NCI-H1694 treated with DMSO at 0.1 percent for 48 hours (cell line): ENCODE measurements at regions not wholly inside any gene's neighbourhood (a gene's known extent, or its start where the extent isn't known, plus 50 kb on each side); places are given as distances from the start of the nearest gene placed in this dataset.
"Not testable (repeated sequence)": the region's sequence is repeated elsewhere in the genome, so short reads cannot be mapped to it uniquely, and the experiment has no call there.

Source experiments
- DNase-seq: peaks from one replicate; lab custom pipeline; 2025; lab: John Stamatoyannopoulos, UW

- no peak for DNase-seq
Observed at GRCh38 chr12:97801471-97802059, 339.0 kb downstream of the RMST start.

DNA sequence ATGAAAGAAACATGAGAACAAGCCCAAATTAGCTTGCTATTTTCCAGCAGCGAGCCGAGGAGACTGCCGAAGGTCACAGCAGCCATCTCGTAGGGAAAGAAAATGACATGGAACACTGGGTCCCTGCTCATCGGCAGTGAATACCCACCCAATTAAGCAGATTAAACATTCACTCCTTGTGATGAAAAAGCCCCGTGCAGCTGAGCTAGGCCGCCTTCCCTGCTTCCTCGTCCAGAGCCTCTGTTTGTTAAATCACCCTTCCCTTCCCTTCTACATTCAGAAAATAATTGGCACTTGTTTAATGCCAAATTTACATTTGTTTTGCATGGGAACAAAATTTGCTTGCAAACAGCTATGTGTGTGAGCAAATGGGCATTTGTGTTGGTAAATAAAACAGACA is 342.5 kb downstream of the RMST start:
- DNase-seq: no peak

DNA sequence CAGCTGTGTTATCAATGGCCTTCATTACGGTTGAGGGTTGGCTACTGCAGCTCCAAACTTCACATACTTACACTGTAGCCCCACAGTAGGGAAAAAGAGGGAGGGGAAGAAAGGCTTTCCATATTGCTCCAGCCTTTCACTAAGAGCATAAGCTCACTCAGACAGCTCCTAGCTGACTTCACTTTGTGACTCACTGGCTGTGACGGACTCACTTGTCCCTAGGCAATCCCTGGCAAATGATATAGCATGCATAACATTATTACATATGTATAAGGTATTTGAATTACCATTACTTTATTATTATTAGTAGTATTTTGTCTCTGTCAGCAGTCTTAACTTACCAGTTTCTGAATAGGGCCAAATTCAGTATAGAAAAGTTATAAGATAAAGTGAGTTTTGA is 350.7 kb downstream of the RMST start:
- no peak for DNase-seq

DNA sequence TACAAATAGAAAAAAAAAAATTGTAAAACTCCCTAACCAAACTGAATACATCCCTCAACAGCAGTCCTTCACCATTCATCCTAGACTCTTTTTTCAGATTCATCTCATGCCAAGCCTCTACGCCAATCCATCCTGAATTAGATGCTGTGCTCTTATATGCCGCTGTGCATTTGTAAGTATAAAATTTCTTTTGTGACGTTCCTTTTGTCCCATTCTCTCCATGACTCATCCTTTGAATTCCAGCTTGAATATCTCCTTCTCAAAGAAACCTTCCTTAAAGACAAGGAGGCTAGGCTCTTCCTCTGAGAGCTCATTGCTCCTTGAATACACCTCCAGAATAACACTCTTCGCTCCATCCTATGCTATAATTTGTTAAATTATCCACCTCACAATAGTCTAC is 359.2 kb downstream of the RMST start:
- no peak for DNase-seq

- no peak for DNase-seq
Observed at GRCh38 chr12:97835541-97835940, 372.9 kb downstream of the RMST start.

DNA sequence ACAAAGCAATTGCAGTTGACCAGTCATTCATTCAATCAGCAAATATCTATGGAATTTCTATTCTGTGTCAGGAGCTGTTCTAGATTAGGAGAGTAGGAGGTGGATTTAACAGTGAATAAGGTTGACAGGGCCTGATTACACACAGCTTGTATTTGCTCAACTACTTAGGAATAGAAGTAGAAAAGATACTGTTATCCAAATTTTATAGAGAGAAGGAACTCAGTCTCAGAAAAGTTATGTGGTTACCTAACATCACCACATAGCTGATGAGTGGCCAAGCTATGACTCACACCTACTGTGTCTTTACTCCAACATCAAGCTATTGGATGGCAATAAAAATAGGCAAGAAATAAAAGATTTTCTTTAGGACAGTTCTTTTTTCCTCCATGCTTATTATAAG is 374.8 kb downstream of the RMST start:
- no peak for DNase-seq

GRCh38 chr12:97848051-97848450 is 385.4 kb downstream of the RMST start:
- no peak for DNase-seq

DNA sequence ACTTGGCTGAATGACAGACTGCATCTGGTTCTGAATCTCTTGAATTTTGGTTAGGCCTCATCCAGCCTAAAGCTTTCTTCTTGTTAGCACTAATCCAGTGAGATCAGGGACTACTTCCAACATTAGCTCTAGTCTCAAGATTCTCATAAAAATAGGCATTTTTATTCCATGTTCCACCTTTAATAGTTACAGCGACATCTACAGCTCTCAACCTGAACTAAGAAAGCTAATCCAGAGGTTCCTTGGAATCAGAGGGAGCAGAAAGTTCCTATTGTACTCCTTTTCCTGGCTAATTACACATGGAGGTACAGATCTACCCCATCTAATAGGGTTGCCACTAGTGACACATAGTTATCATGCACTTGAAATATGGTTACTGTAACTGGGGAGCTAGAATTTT is 391.9 kb downstream of the RMST start:
- no peak for DNase-seq

GRCh38 chr12:97862072-97862471 is 399.5 kb downstream of the RMST start:
- DNase-seq: no peak

GRCh38 chr12:97875064-97875463 is 412.5 kb downstream of the RMST start:
- DNase-seq: no peak

- no peak for DNase-seq
Observed at GRCh38 chr12:97876780-97877179, 414.2 kb downstream of the RMST start.

- no peak for DNase-seq
Observed at GRCh38 chr12:97877404-97877803, 414.8 kb downstream of the RMST start.

- no peak for DNase-seq
Observed at GRCh38 chr12:97886511-97887176, 424.0 kb downstream of the RMST start.

GRCh38 chr12:97897881-97898280 is 435.3 kb downstream of the RMST start:
- DNase-seq: not testable (repeated sequence)

GRCh38 chr12:97899529-97899928 is 436.9 kb downstream of the RMST start:
- no peak for DNase-seq

DNA sequence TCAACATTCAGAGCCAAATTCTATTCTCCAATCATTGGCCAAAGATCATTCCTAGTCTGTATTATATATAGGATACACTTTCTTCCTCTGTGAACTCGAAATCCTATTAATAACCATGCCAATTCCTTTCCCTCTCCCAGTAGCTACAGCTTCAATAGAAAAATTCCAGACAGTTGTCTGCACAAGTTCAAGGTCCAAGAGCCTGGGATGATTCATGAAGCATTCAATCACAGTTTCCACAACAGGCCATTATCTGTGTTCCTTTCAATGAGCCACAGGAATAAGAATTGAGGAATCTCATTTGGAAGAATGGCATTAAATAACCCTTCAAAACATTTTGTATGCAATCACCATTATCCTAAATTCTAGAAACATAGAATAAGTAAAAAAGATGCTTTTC is 437.4 kb downstream of the RMST start:
- no peak for DNase-seq

DNA sequence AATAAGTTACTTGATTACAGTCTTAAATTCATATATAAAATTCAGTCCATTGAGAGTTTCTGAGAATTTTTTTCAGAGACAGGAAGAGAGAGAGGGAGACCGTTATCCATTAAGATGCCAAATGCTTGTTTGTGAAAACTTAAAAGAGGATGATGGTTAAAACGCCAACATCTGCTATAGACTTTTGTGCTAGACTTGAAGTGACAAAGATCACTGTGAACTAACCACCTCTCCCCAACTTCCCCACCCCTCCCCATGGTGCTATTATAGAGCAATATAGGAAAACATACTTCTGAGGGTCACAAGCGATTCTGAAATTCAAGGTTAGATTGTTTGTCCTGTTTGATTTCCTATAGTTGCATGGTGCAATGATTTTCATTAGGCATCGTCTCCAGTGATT is 440.8 kb downstream of the RMST start:
- DNase-seq: no peak

DNA sequence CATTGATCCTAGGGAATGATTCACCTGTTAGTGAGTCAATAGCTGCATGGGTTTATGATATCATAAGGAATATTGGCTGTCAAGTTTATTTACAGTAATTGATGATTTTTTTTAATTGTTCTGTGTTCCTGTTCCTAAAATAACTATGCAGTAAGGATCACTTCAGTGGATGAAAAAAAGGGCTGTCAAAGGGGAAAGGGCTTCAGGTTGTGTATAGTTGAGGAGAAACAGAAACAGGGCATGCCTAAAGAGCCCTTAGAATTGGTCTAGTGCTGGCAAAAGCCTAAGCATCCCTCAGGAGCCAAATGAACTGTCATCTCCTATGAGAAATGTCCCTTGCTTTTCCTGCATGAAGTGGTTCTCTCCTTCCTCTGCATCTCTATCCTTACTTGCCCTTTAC is 444.9 kb downstream of the RMST start:
- no peak for DNase-seq

DNA sequence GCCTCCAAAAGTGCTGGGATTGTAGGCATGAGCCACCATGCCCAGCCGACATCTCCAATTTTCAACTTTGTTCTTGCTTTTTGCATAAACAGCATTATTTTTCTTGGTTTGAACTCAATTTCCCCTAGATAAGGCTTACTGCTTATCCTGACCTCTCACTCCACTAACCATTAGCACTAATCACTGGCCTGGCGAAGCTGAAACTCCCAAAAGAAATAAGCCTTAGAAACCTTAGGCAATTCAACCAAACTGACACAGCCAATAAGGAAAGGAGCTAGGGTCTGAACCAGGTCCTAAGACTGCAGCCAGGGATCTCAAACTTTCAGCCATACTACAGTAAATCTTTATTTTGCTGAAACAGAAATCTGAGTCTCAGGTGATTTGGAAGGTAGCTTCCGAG is 448.0 kb downstream of the RMST start:
- DNase-seq: no peak

DNA sequence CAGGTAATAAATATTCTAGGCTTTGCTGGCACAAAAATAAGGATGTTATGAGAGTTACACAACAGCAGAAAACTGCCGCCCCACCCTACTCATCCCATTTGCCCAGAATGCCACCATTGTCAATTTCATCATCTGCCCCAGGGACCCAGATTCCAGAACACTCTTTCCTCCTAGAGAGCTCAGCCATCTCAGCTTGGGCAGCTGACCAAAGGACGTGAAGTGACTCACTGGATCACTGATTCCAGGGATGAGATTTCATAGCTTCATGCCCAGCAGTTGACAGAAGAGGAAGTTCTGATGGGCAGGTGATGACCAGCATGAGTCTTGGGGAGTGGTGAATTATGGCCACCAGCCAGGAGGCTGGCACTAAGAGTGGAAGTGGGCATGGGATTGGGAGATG is 450.3 kb downstream of the RMST start:
- DNase-seq: no peak

- DNase-seq: no peak
Observed at GRCh38 chr12:97921979-97922722, 459.5 kb downstream of the RMST start.

GRCh38 chr12:97923546-97923945 is 460.9 kb downstream of the RMST start:
- DNase-seq: no peak

DNA sequence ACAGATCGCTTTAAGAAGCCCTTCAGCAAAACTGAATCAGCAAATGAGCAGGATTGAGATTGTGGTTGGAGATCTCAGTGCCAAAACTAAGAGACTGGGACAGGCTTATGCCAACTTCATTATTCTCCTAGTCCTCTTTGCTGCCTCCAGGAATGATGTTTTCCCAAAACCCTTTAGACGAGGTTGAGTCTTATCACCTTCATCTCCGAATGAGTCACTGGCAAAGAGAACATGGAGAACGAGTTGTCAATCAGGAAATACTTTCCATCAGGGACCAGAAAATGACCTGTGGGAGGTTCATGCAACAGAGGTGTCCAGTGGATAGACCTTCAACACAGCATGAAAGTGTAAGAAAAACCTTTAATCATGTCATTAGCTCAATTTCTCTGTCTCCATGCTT is 461.5 kb downstream of the RMST start:
- DNase-seq: no peak

- no peak for DNase-seq
Observed at GRCh38 chr12:97927977-97928376, 465.4 kb downstream of the RMST start.
